ENCODE measurements at regions not wholly inside any gene's neighbourhood (a gene's known extent, or its start where the extent isn't known, plus 50 kb on each side); places are given as distances from the start of the nearest gene placed in this dataset.

DNA sequence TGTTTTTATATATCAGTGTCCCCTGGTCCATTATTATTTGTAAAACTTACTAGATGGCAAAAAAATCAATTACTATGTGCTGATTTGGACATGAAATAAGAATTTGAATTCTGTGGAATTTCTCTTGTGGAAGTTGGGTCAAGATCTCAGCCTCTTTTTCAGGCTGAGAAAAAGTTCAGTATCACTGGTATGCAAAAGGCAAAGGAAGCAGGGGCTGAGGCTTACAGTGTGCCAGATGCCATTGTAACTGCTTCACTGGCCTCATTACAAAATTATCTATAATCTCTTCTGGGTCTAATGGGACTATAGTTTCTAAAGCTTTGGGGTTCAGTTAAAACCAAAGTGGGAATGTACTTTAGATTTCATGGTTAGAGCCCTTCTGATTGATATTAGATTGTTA, 125.9 kb upstream of the SLC7A14 start:
- no peak overlapping the region for H3K27ac ChIP-seq
- H3K36me3 ChIP-seq = no peaks in the 10 kb centered on the region
- peaks cover 4 to 14% (median 10%) of the 10 kb centered on the region in 3 donors for H3K9me3 ChIP-seq
- TF ChIP-seq, protein P1, sequence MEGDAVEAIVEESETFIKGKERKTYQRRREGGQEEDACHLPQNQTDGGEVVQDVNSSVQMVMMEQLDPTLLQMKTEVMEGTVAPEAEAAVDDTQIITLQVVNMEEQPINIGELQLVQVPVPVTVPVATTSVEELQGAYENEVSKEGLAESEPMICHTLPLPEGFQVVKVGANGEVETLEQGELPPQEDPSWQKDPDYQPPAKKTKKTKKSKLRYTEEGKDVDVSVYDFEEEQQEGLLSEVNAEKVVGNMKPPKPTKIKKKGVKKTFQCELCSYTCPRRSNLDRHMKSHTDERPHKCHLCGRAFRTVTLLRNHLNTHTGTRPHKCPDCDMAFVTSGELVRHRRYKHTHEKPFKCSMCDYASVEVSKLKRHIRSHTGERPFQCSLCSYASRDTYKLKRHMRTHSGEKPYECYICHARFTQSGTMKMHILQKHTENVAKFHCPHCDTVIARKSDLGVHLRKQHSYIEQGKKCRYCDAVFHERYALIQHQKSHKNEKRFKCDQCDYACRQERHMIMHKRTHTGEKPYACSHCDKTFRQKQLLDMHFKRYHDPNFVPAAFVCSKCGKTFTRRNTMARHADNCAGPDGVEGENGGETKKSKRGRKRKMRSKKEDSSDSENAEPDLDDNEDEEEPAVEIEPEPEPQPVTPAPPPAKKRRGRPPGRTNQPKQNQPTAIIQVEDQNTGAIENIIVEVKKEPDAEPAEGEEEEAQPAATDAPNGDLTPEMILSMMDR (IDR thresholded peaks at IDR 0.05) = no peak
- no peaks in the 10 kb centered on the region for H3K4me1 ChIP-seq
- no peak overlapping the region for H3K4me3 ChIP-seq
- intact Hi-C loops (cut with DNase I; ENCODE audit: low total_unique reads) = no loop called here
- no peaks in the 10 kb centered on the region for H3K27me3 ChIP-seq
- no peak for DNase-seq

DNA sequence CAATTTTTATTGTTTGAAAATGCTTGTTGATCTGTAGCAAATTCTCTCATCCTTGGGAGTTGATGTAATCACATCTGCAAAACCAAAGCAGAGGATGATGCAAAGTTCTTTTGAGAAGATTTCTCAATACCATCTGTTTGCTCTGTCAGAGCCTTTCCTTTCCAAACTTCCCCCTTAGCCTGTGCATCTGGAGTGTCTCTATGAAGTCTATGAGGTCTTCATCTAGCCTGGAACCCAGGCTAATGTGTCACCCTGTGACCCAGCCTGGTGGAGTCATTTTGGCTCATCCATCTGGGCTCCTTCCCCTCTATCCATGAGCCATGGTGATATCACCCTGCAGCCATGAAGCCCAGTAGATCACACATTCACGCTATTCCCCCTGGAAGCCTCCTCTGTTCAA, 123.2 kb upstream of the SLC7A14 start:
- Histone ChIP-seq H3K4me1 (no peaks in the 10 kb centered on the region), H3K4me3 (no peak overlapping the region), H3K27me3 (no peaks in the 10 kb centered on the region), H3K27ac (no peak overlapping the region), H3K36me3 (no peaks in the 10 kb centered on the region), H3K9me3 (peaks cover 4 to 14% (median 10%) of the 10 kb centered on the region in 3 donors)
- TF ChIP-seq, protein P1 (IDR thresholded peaks at IDR 0.05) = no peak
- no peak for DNase-seq
- intact Hi-C loops (cut with DNase I; ENCODE audit: low total_unique reads) = no loop called here

- DNase-seq = no peak
- Histone ChIP-seq H3K27ac (no peak overlapping the region), H3K4me3 (no peak overlapping the region), H3K36me3 (no peaks in the 10 kb centered on the region), H3K9me3 (peaks cover 4 to 14% (median 10%) of the 10 kb centered on the region in 3 donors), H3K4me1 (no peaks in the 10 kb centered on the region), H3K27me3 (no peaks in the 10 kb centered on the region)
- intact Hi-C loops (cut with DNase I; ENCODE audit: low total_unique reads) = no loop called here
- TF ChIP-seq, protein P1 (IDR thresholded peaks at IDR 0.05) = no peak
These were observed 122.0 kb upstream of the SLC7A14 start for GRCh38 chr3:170707899-170708298.

DNA sequence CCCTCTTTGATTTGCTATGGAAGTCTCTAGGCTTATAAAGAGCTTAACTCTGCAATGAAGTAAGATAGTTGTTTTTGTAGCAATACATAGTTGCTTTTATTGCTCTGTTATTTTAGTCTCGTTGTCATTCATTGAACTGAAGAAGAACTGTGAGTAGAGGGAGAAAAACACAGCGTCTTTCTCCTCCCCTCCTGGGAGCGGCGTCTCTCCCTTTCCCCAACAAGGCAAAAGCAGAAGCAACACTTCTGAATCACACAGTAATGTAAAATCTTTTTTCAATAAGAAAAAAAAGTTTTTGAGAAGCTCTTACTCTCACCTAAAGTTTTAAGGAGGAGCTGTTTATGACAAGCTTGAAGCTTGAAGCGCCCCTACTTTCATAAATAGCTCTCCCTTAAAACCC, 119.3 kb upstream of the SLC7A14 start:
- Histone ChIP-seq H3K27me3 (no peaks in the 10 kb centered on the region), H3K27ac (no peak overlapping the region), H3K9me3 (peaks cover 4 to 13% (median 10%) of the 10 kb centered on the region in 3 donors), H3K4me3 (no peak overlapping the region), H3K36me3 (no peaks in the 10 kb centered on the region), H3K4me1 (no peaks in the 10 kb centered on the region)
- DNase-seq = no peak
- intact Hi-C loops (cut with DNase I; ENCODE audit: low total_unique reads) = no loop called here
- TF ChIP-seq, protein P1 (IDR thresholded peaks at IDR 0.05) = no peak

- Histone ChIP-seq H3K9me3 (no peaks in the 10 kb centered on the region), H3K27ac (no peak overlapping the region), H3K4me3 (no peak overlapping the region), H3K36me3 (no peaks in the 10 kb centered on the region), H3K27me3 (no peaks in the 10 kb centered on the region), H3K4me1 (peaks cover 0 to 15% (median 0%) of the 10 kb centered on the region in 4 donors)
- intact Hi-C loops (cut with DNase I; ENCODE audit: low total_unique reads) = no loop called here
- DNase-seq = no peak
- TF ChIP-seq, protein P1 (IDR thresholded peaks at IDR 0.05) = no peak
These were observed 117.3 kb upstream of the SLC7A14 start for GRCh38 chr3:170703121-170703588.

Data from tibial artery (tissue), 4 donors.